Vagina (tissue), 2 donors: ENCODE measurements at regions not wholly inside any gene's neighbourhood (a gene's known extent, or its start where the extent isn't known, plus 50 kb on each side); places are given as distances from the start of the nearest gene placed in this dataset.

Experiments used
- POLR2AphosphoS5 ChIP-seq, 2 donors: sonication (generic); formaldehyde crosslinking; IDR thresholded peaks; one replicate each; pipeline ENCODE4 v1.9.0; 2017; ENCODE audit warnings: antibody characterized with exemption in 2 of 2, mild to moderate bottlenecking in 2 of 2, low read depth in 1 of 2; ENCODE audit not compliant: insufficient read depth in 1 of 2
- TF ChIP-seq, protein P1 (sequence below), 3 experiments: fragments of 450-650 bp in 2 of 3; fragments of 200-600 bp in 1 of 3; sonication (generic) in 1 of 3; IDR thresholded peaks; one replicate each; pipeline ENCODE4 v1.5.1; 2017 to 2019; ENCODE audit warnings: antibody characterized with exemption in 3 of 3, mild to moderate bottlenecking in 2 of 3, moderate library complexity in 2 of 3

DNA sequence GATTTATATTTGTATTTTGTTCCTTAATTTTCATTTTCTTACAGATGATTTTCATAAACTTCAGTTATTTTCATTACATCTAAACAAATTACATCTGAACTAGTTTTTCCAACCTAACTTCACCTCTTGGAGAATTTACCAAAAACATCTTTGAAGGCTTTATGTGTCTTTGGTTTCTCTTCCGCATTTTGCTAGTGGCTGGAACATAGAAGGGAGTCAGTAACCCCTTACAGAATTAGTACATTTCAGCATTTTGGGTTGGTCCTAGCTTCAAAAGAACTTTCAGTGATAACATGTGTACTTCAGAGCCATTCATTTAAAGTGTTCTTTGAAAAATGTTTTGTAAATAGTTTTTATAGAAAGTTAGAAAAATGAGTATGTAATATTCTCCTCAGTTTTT, 169.8 kb upstream of the MTPN start:
- TF ChIP-seq, protein P1, sequence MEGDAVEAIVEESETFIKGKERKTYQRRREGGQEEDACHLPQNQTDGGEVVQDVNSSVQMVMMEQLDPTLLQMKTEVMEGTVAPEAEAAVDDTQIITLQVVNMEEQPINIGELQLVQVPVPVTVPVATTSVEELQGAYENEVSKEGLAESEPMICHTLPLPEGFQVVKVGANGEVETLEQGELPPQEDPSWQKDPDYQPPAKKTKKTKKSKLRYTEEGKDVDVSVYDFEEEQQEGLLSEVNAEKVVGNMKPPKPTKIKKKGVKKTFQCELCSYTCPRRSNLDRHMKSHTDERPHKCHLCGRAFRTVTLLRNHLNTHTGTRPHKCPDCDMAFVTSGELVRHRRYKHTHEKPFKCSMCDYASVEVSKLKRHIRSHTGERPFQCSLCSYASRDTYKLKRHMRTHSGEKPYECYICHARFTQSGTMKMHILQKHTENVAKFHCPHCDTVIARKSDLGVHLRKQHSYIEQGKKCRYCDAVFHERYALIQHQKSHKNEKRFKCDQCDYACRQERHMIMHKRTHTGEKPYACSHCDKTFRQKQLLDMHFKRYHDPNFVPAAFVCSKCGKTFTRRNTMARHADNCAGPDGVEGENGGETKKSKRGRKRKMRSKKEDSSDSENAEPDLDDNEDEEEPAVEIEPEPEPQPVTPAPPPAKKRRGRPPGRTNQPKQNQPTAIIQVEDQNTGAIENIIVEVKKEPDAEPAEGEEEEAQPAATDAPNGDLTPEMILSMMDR (IDR thresholded peaks at IDR 0.05), result no peak
- TF ChIP-seq POLR2AphosphoS5 (IDR thresholded peaks at IDR 0.05; ENCODE audit: insufficient read depth in 1 of 2, low read depth in 1 of 2), result no peak
